NAMALWA (cell line): ENCODE measurements at regions not wholly inside any gene's neighbourhood (a gene's known extent, or its start where the extent isn't known, plus 50 kb on each side); places are given as distances from the start of the nearest gene placed in this dataset.

ENCODE experiments used
- DNase-seq: peaks from one replicate; pipeline ENCODE4 v3.0.0-alpha.2; 2015; ENCODE audit warnings: low spot score

- peak; percentile 1 for DNase-seq
Observed at GRCh38 chrY:26408671-26409328, 786.9 kb downstream of the CDY1 start.

GRCh38 chrY:26409329-26409712 is 787.4 kb downstream of the CDY1 start:
- no peak for DNase-seq
